ENCODE measurements at regions not wholly inside any gene's neighbourhood (a gene's known extent, or its start where the extent isn't known, plus 50 kb on each side); places are given as distances from the start of the nearest gene placed in this dataset.

DNA sequence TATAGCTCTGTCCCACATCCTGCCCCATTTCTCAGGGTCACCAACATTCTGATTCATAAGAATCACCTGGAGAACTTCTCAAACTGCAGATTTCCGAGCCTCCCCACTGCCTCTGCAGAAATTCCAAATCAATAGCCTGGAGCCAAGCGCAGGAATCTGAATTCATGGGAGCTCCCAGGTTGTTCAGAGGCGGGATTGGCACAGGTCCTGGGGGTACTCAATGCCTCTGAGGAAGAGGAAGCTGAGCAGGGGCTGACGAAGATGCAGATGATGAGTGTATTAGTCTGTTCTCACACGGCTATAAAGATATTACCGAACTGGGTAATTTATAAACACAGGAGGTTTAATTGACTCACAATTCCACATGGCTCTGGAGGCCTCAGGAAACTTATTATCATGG, 455.5 kb downstream of the MATN1 start:
- Histone ChIP-seq H3K9me3 (ENCODE audit: low read length) (no peaks in the 10 kb centered on the region), H3K27me3 (ENCODE audit: control insufficient read depth in 1 of 2, insufficient read depth in 2 of 2, low read length in 2 of 2) (peaks cover 0 to 4% of the 10 kb centered on the region in 2 donors), H3K4me1 (ENCODE audit: insufficient read depth, low read length) (no peaks in the 10 kb centered on the region), H3K4me3 (ENCODE audit: low read depth in 1 of 2, low read length in 2 of 2) (no peak overlapping the region), H3K27ac (ENCODE audit: low read depth, low read length) (no peak overlapping the region), H3K9ac (ENCODE audit: low read length) (no peak overlapping the region), H3K36me3 (ENCODE audit: insufficient read depth, low read length) (no peaks in the 10 kb centered on the region)

DNA sequence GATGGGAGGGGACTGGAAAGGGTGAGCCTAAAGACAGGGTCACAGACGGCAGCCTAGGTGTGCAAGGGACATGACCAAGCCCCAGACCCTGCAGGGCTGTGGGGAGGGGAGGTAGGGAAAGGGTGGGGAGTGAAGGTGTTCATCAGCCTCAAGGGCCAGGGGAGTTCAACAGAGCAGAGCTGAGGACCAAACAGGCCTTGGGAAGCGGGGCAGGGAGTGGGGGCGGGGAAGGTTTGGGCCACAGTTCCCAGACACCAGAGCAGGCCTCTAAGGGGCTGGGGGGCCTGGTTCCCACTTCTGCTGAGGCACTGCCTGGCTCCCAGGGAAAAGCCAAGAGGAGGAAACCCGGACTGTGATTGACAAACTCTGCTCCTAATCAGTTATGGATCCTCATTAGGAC, 456.3 kb downstream of the MATN1 start:
- Histone ChIP-seq H3K9me3 (ENCODE audit: low read length) (no peaks in the 10 kb centered on the region), H3K9ac (ENCODE audit: low read length) (no peak overlapping the region), H3K4me3 (ENCODE audit: low read depth in 1 of 2, low read length in 2 of 2) (no peak overlapping the region), H3K27me3 (ENCODE audit: control insufficient read depth in 1 of 2, insufficient read depth in 2 of 2, low read length in 2 of 2) (peaks cover 0 to 4% of the 10 kb centered on the region in 2 donors), H3K4me1 (ENCODE audit: insufficient read depth, low read length) (no peaks in the 10 kb centered on the region), H3K36me3 (ENCODE audit: insufficient read depth, low read length) (no peaks in the 10 kb centered on the region), H3K27ac (ENCODE audit: low read depth, low read length) (no peak overlapping the region)

GRCh38 chr1:30265127-30266070, 458.0 kb downstream of the MATN1 start:
- Histone ChIP-seq H3K27ac (ENCODE audit: low read depth, low read length) (no peak overlapping the region), H3K4me3 (ENCODE audit: low read depth in 1 of 2, low read length in 2 of 2) (no peak overlapping the region), H3K36me3 (ENCODE audit: insufficient read depth, low read length) (no peaks in the 10 kb centered on the region), H3K9me3 (ENCODE audit: low read length) (no peaks in the 10 kb centered on the region), H3K9ac (ENCODE audit: low read length) (no peak overlapping the region), H3K4me1 (ENCODE audit: insufficient read depth, low read length) (no peaks in the 10 kb centered on the region), H3K27me3 (ENCODE audit: control insufficient read depth in 1 of 2, insufficient read depth in 2 of 2, low read length in 2 of 2) (peaks cover 0 to 6% of the 10 kb centered on the region in 2 donors)

DNA sequence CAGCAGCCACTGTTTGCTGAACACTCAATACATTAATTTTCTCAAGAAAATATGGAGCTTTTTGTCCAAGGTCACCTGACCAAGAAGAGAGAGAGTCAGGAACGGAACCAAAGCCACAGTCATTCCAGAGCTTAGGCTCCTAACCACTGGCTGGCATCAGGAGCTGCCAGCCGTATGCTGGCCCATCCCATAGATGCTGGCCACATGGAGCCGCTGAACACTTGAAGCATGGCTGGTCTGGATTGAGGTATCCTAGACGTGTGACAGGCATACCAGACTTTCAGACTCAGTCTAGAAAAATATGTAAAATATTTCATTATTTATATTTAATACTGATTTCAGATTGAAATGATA, 458.7 kb downstream of the MATN1 start:
- Histone ChIP-seq H3K9ac (ENCODE audit: low read length) (no peak overlapping the region), H3K27me3 (ENCODE audit: control insufficient read depth in 1 of 2, insufficient read depth in 2 of 2, low read length in 2 of 2) (peaks cover 0 to 8% of the 10 kb centered on the region in 2 donors), H3K36me3 (ENCODE audit: insufficient read depth, low read length) (no peaks in the 10 kb centered on the region), H3K9me3 (ENCODE audit: low read length) (no peaks in the 10 kb centered on the region), H3K4me3 (ENCODE audit: low read depth in 1 of 2, low read length in 2 of 2) (no peak overlapping the region), H3K27ac (ENCODE audit: low read depth, low read length) (no peak overlapping the region), H3K4me1 (ENCODE audit: insufficient read depth, low read length) (no peaks in the 10 kb centered on the region)

DNA sequence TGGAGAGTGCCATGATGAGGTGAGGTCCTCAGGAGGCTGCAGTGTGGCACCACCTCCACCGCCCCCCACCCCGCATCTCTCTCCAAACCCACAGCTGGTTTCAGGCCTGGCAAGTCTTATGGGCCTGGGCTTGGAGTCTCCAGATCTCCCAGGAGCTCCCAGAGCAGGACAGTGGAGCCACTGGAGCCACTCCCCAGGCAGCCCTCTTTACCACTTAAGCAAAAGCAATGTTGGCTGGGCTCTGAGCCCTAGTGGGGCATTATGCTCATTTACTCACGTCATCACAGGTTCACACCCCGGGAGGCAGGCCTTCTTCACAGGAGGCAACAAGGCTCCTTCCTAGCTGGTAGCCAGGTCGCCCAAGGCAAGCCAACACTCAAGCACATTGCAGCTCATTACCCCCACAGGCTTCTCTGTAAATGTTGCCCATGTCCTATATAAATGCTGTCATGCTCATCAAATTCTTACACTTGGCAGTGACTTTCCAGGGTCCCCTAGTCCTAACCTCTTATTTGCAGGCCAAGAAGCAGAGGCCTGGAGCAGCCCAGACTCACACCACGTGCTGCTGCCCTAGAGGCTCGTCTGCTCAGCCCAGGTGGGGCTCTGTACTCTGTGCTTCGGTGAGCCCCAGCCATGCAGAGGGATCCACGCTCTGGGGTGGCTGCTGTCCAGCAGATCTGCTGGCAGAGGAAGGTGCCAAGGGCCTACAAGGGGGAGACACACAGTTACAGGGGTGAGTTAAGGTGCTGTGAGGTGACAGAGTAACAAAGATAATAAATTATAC, 459.3 kb downstream of the MATN1 start:
- Histone ChIP-seq H3K36me3 (ENCODE audit: insufficient read depth, low read length) (no peaks in the 10 kb centered on the region), H3K9ac (ENCODE audit: low read length) (no peak overlapping the region), H3K27ac (ENCODE audit: low read depth, low read length) (no peak overlapping the region), H3K9me3 (ENCODE audit: low read length) (no peaks in the 10 kb centered on the region), H3K4me3 (ENCODE audit: low read depth in 1 of 2, low read length in 2 of 2) (no peak overlapping the region), H3K27me3 (ENCODE audit: control insufficient read depth in 1 of 2, insufficient read depth in 2 of 2, low read length in 2 of 2) (peaks cover 0 to 8% of the 10 kb centered on the region in 2 donors), H3K4me1 (ENCODE audit: insufficient read depth, low read length) (no peaks in the 10 kb centered on the region)

DNA sequence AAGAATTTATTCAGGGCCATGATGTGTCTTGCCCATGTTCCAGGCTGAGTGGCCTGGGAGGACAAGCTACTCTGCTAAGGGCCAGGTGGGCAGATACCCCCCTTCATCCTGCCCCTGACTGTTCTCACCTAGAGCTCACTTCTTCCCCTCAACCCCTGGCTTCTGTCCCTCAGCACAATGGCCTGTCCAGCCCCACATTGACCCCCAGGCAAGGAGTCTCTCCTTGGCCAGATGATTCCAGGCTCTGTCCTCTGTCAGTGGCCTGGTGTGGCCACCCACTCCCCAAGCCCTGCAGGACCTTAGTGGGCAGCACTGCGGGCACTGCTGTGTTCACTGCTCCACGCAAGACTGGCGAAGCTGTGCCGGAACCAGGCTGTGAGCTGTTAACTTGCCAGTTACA, 460.0 kb downstream of the MATN1 start:
- Histone ChIP-seq H3K36me3 (ENCODE audit: insufficient read depth, low read length) (no peaks in the 10 kb centered on the region), H3K27me3 (ENCODE audit: control insufficient read depth in 1 of 2, insufficient read depth in 2 of 2, low read length in 2 of 2) (peaks cover 0 to 8% of the 10 kb centered on the region in 2 donors), H3K9ac (ENCODE audit: low read length) (no peak overlapping the region), H3K4me1 (ENCODE audit: insufficient read depth, low read length) (no peaks in the 10 kb centered on the region), H3K4me3 (ENCODE audit: low read depth in 1 of 2, low read length in 2 of 2) (no peak overlapping the region), H3K27ac (ENCODE audit: low read depth, low read length) (no peak overlapping the region), H3K9me3 (ENCODE audit: low read length) (no peaks in the 10 kb centered on the region)

GRCh38 chr1:30262158-30262557, 461.2 kb downstream of the MATN1 start:
- Histone ChIP-seq H3K4me1 (ENCODE audit: insufficient read depth, low read length) (no peaks in the 10 kb centered on the region), H3K27me3 (ENCODE audit: control insufficient read depth in 1 of 2, insufficient read depth in 2 of 2, low read length in 2 of 2) (peaks cover 0 to 13% of the 10 kb centered on the region in 2 donors), H3K27ac (ENCODE audit: low read depth, low read length) (no peak overlapping the region), H3K4me3 (ENCODE audit: low read depth in 1 of 2, low read length in 2 of 2) (no peak overlapping the region), H3K9ac (ENCODE audit: low read length) (no peak overlapping the region), H3K9me3 (ENCODE audit: low read length) (no peaks in the 10 kb centered on the region), H3K36me3 (ENCODE audit: insufficient read depth, low read length) (no peaks in the 10 kb centered on the region)

GRCh38 chr1:30260318-30260717, 463.1 kb downstream of the MATN1 start:
- no peaks in the 10 kb centered on the region for H3K4me1 ChIP-seq (ENCODE audit: insufficient read depth, low read length)

GRCh38 chr1:30259631-30260030, 463.8 kb downstream of the MATN1 start:
- Histone ChIP-seq H3K27me3 (ENCODE audit: control insufficient read depth in 1 of 2, insufficient read depth in 2 of 2, low read length in 2 of 2) (peaks cover 0 to 13% of the 10 kb centered on the region in 2 donors), H3K27ac (ENCODE audit: low read depth, low read length) (no peak overlapping the region), H3K36me3 (ENCODE audit: insufficient read depth, low read length) (no peaks in the 10 kb centered on the region), H3K9me3 (ENCODE audit: low read length) (no peaks in the 10 kb centered on the region), H3K4me3 (ENCODE audit: low read depth in 1 of 2, low read length in 2 of 2) (no peak overlapping the region), H3K4me1 (ENCODE audit: insufficient read depth, low read length) (no peaks in the 10 kb centered on the region), H3K9ac (ENCODE audit: low read length) (no peak overlapping the region)

More at GRCh38 chr1:30260318-30260717, 463.1 kb downstream of the MATN1 start:
- peaks cover 0 to 13% of the 10 kb centered on the region in 2 donors for H3K27me3 ChIP-seq (ENCODE audit: control insufficient read depth in 1 of 2, insufficient read depth in 2 of 2, low read length in 2 of 2)
- no peak overlapping the region for H3K9ac ChIP-seq (ENCODE audit: low read length)
- no peak overlapping the region for H3K27ac ChIP-seq (ENCODE audit: low read depth, low read length)
- H3K4me3 ChIP-seq (ENCODE audit: low read depth in 1 of 2, low read length in 2 of 2): no peak overlapping the region
- H3K9me3 ChIP-seq (ENCODE audit: low read length): no peaks in the 10 kb centered on the region
- no peaks in the 10 kb centered on the region for H3K36me3 ChIP-seq (ENCODE audit: insufficient read depth, low read length)

DNA sequence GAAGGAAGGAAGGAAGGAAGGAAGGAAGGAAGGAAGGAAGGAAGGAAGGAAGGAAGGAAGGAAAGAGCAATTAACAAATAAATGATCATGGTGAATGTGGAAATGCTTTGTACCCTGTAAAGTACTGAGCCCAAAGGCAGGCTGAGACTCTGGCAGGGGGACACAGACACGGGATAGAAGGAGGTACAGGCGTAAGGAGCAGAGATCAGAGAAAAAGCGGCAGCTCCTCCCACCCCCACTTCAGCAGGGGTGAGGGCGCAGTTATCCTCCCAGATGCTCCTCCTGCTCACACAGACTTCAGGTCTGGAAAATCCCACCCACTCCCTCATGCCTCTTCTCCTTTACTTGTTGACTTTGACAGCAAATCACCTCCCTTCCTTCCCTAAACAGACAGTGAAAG, 464.5 kb downstream of the MATN1 start:
- Histone ChIP-seq H3K4me3 (ENCODE audit: low read depth in 1 of 2, low read length in 2 of 2) (no peak overlapping the region), H3K4me1 (ENCODE audit: insufficient read depth, low read length) (no peaks in the 10 kb centered on the region), H3K9me3 (ENCODE audit: low read length) (no peaks in the 10 kb centered on the region), H3K9ac (ENCODE audit: low read length) (no peak overlapping the region), H3K27ac (ENCODE audit: low read depth, low read length) (no peak overlapping the region), H3K27me3 (ENCODE audit: control insufficient read depth in 1 of 2, insufficient read depth in 2 of 2, low read length in 2 of 2) (peaks cover 0 to 13% of the 10 kb centered on the region in 2 donors), H3K36me3 (ENCODE audit: insufficient read depth, low read length) (no peaks in the 10 kb centered on the region)

- Histone ChIP-seq H3K9me3 (ENCODE audit: low read length) (no peaks in the 10 kb centered on the region), H3K4me3 (ENCODE audit: low read depth in 1 of 2, low read length in 2 of 2) (no peak overlapping the region), H3K27me3 (ENCODE audit: control insufficient read depth in 1 of 2, insufficient read depth in 2 of 2, low read length in 2 of 2) (peaks cover 0 to 13% of the 10 kb centered on the region in 2 donors), H3K9ac (ENCODE audit: low read length) (no peak overlapping the region), H3K27ac (ENCODE audit: low read depth, low read length) (no peak overlapping the region), H3K36me3 (ENCODE audit: insufficient read depth, low read length) (no peaks in the 10 kb centered on the region), H3K4me1 (ENCODE audit: insufficient read depth, low read length) (no peaks in the 10 kb centered on the region)
These were observed 464.9 kb downstream of the MATN1 start for GRCh38 chr1:30258471-30258870.

Data from muscle layer of colon (tissue), 2 donors.